ENCODE measurements at regions not wholly inside any gene's neighbourhood (a gene's known extent, or its start where the extent isn't known, plus 50 kb on each side); places are given as distances from the start of the nearest gene placed in this dataset.

GRCh38 chr14:30114051-30114450, 186.4 kb upstream of the PRKD1 start:
- DNase-seq = no peak
- TF ChIP-seq CTCF (IDR thresholded peaks at IDR 0.05; ENCODE audit: unreplicated experiment) = no peak
- CTCF ChIA-PET = no interaction called here
- Mint-ChIP-seq H3K36me3 (ENCODE audit: insufficient read depth, unreplicated experiment) (no peaks in the 10 kb centered on the region), H3K4me1 (ENCODE audit: low read depth, unreplicated experiment) (no peaks in the 10 kb centered on the region), H3K4me3 (ENCODE audit: low read depth, unreplicated experiment) (no peak overlapping the region), H3K27me3 (ENCODE audit: unreplicated experiment) (no peaks in the 10 kb centered on the region), H3K9me3 (ENCODE audit: low read depth, unreplicated experiment) (no peaks in the 10 kb centered on the region), H3K27ac (ENCODE audit: unreplicated experiment) (no peak overlapping the region)
- no TSS peak for BruUV-seq (replicated peaks)
- intact Hi-C loops (cut with micrococcal nuclease; ENCODE audit: unreplicated experiment) = no loop called here

- CTCF ChIA-PET = no interaction called here
- TF ChIP-seq CTCF (IDR thresholded peaks at IDR 0.05; ENCODE audit: unreplicated experiment) = no peak
- Mint-ChIP-seq H3K36me3 (ENCODE audit: insufficient read depth, unreplicated experiment) (no peaks in the 10 kb centered on the region), H3K4me1 (ENCODE audit: low read depth, unreplicated experiment) (no peaks in the 10 kb centered on the region), H3K4me3 (ENCODE audit: low read depth, unreplicated experiment) (no peak overlapping the region), H3K9me3 (ENCODE audit: low read depth, unreplicated experiment) (no peaks in the 10 kb centered on the region), H3K27me3 (ENCODE audit: unreplicated experiment) (no peaks in the 10 kb centered on the region), H3K27ac (ENCODE audit: unreplicated experiment) (no peak overlapping the region)
- no TSS peak for BruUV-seq (replicated peaks)
- no peak for DNase-seq
- intact Hi-C loops (cut with micrococcal nuclease; ENCODE audit: unreplicated experiment) = no loop called here
Measured at GRCh38 chr14:30115756-30116155, 188.1 kb upstream of the PRKD1 start.

- TF ChIP-seq CTCF (IDR thresholded peaks at IDR 0.05; ENCODE audit: unreplicated experiment) = no peak
- Mint-ChIP-seq H3K9me3 (ENCODE audit: low read depth, unreplicated experiment) (no peaks in the 10 kb centered on the region), H3K4me1 (ENCODE audit: low read depth, unreplicated experiment) (no peaks in the 10 kb centered on the region), H3K4me3 (ENCODE audit: low read depth, unreplicated experiment) (no peak overlapping the region), H3K27me3 (ENCODE audit: unreplicated experiment) (no peaks in the 10 kb centered on the region), H3K27ac (ENCODE audit: unreplicated experiment) (no peak overlapping the region), H3K36me3 (ENCODE audit: insufficient read depth, unreplicated experiment) (no peaks in the 10 kb centered on the region)
- CTCF ChIA-PET = no interaction called here
- intact Hi-C loops (cut with micrococcal nuclease; ENCODE audit: unreplicated experiment) = no loop called here
- no peak for DNase-seq
- BruUV-seq (replicated peaks) = no TSS peak
Measured at GRCh38 chr14:30118992-30119640, 191.5 kb upstream of the PRKD1 start.

- no peaks in the 10 kb centered on the region for H3K36me3 Mint-ChIP-seq (ENCODE audit: insufficient read depth, unreplicated experiment)
- H3K4me1 Mint-ChIP-seq (ENCODE audit: low read depth, unreplicated experiment) = no peaks in the 10 kb centered on the region
- no peaks in the 10 kb centered on the region for H3K27me3 Mint-ChIP-seq (ENCODE audit: unreplicated experiment)
- no peaks in the 10 kb centered on the region for H3K9me3 Mint-ChIP-seq (ENCODE audit: low read depth, unreplicated experiment)
- intact Hi-C loops (cut with micrococcal nuclease; ENCODE audit: unreplicated experiment) = no loop called here
- TF ChIP-seq CTCF (IDR thresholded peaks at IDR 0.05; ENCODE audit: unreplicated experiment) = no peak
- CTCF ChIA-PET = no interaction called here
- H3K27ac Mint-ChIP-seq (ENCODE audit: unreplicated experiment) = no peak overlapping the region
- no TSS peak for BruUV-seq (replicated peaks)
- no peak for DNase-seq
- H3K4me3 Mint-ChIP-seq (ENCODE audit: low read depth, unreplicated experiment) = no peak overlapping the region
Measured at GRCh38 chr14:30125322-30125979, 197.8 kb upstream of the PRKD1 start.
